Inflammatory macrophage treated with lipopolysaccharide for 1 hour (primary cell): ENCODE measurements at regions not wholly inside any gene's neighbourhood (a gene's known extent, or its start where the extent isn't known, plus 50 kb on each side); places are given as distances from the start of the nearest gene placed in this dataset.
"Not testable (repeated sequence)": the region's sequence is repeated elsewhere in the genome, so short reads cannot be mapped to it uniquely, and the experiment has no call there.

Experiments used
- DNase-seq, 2 donors: peaks; one replicate each; pipeline ENCODE4 v3.0.0-alpha.2; 2020 to 2022

GRCh38 chr9:74107692-74108091 lies 389.4 kb upstream of the RORB start:
- no peak for DNase-seq

- DNase-seq = no peak
Observed at GRCh38 chr9:74115976-74116375, 381.2 kb upstream of the RORB start.

DNA sequence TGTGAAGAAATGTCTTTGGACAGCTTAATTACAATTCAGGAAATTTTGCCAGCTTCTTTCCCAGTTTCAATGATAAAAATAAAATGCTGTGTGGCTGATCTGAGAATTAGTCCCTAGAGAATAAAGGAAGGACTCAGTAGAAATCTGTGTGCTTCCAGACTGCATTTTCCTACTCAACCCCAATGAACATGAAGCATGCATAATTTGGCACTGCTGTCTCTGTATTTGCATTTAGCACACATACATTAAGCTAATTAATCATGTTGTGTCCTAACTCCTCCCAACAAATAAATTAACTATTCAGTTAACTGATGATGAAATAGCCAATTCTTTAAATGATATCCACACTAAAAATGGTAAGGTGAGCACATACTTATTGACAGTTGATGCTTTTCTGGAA lies 380.0 kb upstream of the RORB start:
- DNase-seq = no peak

- no peak for DNase-seq
Observed at GRCh38 chr9:74117731-74118130, 379.4 kb upstream of the RORB start.

GRCh38 chr9:74120061-74120460 lies 377.1 kb upstream of the RORB start:
- no peak for DNase-seq

DNA sequence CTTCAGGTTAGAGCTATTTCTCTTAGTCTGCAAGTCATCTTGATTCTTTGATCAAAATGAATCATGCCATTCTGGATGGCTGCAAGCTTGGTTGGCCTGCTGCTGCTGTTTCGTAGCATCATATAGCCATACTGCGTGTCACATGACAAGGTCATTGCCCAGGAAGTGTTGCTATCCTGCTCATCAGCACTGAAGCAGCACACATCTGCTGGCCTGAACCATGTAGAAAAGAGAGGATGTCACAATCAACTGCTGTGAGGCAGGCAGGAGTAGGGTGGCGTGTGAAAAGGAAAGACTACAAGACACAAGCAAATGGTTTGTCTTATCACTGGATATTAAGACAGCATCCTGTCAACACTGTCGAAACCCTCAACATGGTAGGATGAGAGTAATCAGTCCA lies 376.7 kb upstream of the RORB start:
- no peak for DNase-seq

DNA sequence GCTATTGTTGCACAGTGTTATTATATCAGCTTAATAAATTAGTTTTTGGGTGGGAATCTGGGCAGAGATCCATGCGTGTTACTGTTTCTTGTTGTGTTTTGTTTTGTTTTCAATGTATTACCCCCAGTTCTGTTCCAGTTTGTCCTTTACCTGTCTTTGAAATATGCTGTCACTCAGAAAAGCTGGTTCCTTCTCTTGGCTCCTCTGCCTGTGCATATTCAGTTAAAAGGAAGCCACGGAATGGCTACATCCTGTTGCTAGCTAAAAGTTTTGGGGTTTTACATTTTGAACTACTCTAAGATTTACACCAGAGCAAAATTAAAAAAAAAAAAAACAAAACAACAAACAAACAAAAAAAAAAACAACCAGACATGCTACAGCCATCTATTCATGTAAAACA lies 374.9 kb upstream of the RORB start:
- no peak for DNase-seq

- DNase-seq = no peak
Observed at GRCh38 chr9:74122661-74123060, 374.5 kb upstream of the RORB start.

DNA sequence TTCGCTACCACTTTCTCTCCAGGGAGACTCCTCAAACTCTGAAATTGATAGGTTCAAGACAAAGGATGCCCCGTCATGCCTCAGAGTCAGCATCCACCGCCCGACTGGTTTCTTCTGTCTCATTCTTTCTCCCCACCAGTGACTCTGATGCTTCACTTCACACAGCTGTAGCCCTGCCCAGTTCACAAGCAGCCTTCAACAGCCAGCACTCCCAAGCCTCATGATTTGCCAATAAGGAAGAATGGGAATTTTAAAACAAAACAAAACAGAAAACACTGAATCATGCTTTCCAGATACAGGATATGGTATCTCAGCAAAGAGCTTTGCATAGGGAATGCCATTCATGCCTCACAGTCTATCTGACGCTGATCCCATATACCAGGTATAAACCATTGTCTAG lies 371.2 kb upstream of the RORB start:
- DNase-seq = no peak

- no peak for DNase-seq
Observed at GRCh38 chr9:74132986-74133385, 364.1 kb upstream of the RORB start.

- no peak for DNase-seq
Observed at GRCh38 chr9:74133921-74134320, 363.2 kb upstream of the RORB start.

GRCh38 chr9:74138182-74138581 lies 359.0 kb upstream of the RORB start:
- DNase-seq = no peak

- DNase-seq = no peak
Observed at GRCh38 chr9:74140141-74140540, 357.0 kb upstream of the RORB start.

DNA sequence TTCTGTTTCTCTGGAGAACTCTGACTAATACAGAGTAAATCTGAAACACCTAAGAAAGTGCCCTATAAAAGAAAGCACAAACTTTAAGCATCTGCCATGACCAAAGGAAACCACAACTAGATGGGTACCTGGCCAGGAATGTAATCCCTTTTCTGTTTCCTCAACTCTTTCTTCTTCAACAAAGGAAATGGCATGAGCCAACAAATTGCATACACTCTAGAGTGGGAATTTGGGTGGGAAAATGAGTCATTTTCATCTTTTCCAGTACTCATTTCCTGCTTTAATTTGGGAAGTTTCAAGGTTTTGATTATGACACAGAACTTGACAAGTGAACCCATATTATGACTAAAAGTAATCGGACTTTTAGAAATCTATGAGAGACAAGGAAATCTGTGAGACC lies 349.2 kb upstream of the RORB start:
- no peak for DNase-seq

GRCh38 chr9:74172874-74173273 lies 324.3 kb upstream of the RORB start:
- no peak for DNase-seq

DNA sequence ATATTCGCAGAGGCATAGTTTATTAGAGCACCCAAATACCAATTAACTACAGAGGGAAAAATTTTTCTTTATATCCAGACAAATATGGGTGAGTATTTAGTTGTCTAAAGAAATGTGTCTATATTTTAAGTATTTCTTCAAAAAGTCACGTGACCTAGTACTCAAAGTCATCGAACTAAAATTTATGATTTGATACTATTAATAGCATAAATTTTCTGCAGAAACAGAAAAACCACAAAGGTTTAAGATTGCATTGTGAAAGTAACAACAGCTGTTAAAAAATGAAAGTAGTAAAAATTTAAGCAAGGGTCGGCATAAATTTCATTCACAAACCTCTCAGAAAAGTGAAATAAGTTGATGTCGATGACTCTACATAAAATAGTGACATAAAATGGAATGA lies 323.9 kb upstream of the RORB start:
- no peak for DNase-seq

- not testable (repeated sequence) for DNase-seq
Observed at GRCh38 chr9:74197771-74198170, 299.4 kb upstream of the RORB start.

- DNase-seq = no peak
Observed at GRCh38 chr9:74205056-74205455, 292.1 kb upstream of the RORB start.

GRCh38 chr9:74218385-74219063 lies 278.6 kb upstream of the RORB start:
- DNase-seq = no peak

DNA sequence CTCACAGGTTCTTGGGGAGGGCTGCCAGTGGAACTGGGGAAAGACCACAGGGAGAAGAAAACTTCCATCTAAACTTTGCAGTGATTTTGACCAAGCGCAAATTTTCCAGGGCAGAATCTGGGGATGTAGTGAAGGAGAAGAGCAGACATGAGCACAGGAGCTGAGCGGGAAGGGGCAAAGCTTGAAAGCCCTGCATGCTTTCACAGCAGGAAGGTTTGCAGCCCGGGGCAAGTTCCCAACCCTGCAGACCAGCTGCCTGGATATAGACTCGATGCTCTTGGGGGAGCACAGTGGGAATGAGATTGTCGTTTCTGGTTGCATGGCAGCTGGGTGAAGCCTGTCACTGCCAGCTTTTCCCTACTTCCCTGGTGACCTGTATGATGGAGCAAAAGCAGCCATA lies 276.8 kb upstream of the RORB start:
- DNase-seq = no peak

DNA sequence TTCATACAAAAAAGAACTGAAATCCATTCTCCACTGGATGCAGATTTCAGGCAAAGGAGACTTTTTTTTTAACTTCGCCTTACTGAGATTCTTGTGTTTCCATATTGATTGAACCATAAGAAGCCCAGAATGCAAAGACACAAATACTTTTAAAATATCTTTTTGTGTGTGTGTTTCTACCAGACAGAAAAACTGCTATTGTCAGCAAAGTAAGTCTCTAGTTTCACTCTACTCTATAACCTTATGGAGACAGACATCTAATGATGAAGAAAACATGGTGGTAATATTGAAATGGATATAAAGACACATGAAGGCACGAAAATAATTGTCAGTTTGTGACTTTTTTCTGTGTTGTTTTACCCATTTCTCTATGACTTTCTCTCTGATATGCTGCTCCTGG lies 260.3 kb upstream of the RORB start:
- DNase-seq = no peak

- DNase-seq = no peak
Observed at GRCh38 chr9:74245866-74246497, 251.2 kb upstream of the RORB start.

GRCh38 chr9:74255489-74255984 lies 241.6 kb upstream of the RORB start:
- no peak for DNase-seq

DNA sequence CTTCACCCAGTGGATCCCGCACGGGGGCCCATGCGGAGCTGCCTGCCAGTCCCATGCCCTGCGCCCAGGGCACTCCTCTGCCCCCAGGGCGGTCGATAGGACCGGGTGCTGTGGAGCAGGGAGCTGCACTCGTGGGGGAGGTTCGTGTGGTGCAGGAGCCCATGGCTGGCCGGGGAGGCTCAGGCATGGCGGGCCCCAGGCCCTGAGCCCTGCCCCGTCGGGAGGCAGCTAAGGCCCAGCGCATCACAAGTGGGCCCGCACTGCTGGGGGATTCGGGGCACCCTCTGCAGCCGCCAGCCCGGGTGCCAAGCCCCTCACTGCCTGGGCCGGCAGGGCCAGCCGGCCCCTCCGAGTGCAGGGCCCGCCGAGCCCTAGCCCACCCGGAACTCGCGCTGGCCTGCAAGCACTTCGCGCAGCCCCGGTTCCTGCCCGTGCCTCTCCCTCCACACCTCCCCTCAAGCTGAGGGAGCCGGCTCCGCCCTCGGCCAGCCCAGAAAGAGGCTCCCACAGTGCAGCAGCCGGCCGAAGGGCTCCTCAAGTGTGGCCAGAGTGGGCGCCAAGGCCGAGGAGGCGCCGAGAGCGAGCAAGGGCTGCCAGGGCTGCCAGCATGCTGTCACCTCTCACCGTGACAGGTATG lies 221.1 kb upstream of the RORB start:
- DNase-seq = no peak
